Fibroblast of upper back skin (primary cell): ENCODE measurements at regions not wholly inside any gene's neighbourhood (a gene's known extent, or its start where the extent isn't known, plus 50 kb on each side); places are given as distances from the start of the nearest gene placed in this dataset.
"Not testable (repeated sequence)": the region's sequence is repeated elsewhere in the genome, so short reads cannot be mapped to it uniquely, and the experiment has no call there.

Experiments
- DNase-seq: peaks from one replicate; pipeline ENCODE4 v3.0.0-alpha.2; 2013

- DNase-seq: no peak
Observed at GRCh38 chr3:150357923-150358607, 50.0 kb upstream of the TSC22D2 start.

GRCh38 chr3:150357140-150357539 lies 51.0 kb upstream of the TSC22D2 start:
- DNase-seq: no peak

- DNase-seq: no peak
Observed at GRCh38 chr3:150355574-150355973, 52.5 kb upstream of the TSC22D2 start.

GRCh38 chr3:150352931-150353330 lies 55.2 kb upstream of the TSC22D2 start:
- DNase-seq: no peak

- DNase-seq: no peak
Observed at GRCh38 chr3:150351398-150351797, 56.7 kb upstream of the TSC22D2 start.

- DNase-seq: peak; percentile 34
Observed at GRCh38 chr3:150349314-150350097, 58.6 kb upstream of the TSC22D2 start.

GRCh38 chr3:150348500-150348899 lies 59.6 kb upstream of the TSC22D2 start:
- DNase-seq: peak; percentile 91

- peak; percentile 77 for DNase-seq
Observed at GRCh38 chr3:150346981-150347863, 60.9 kb upstream of the TSC22D2 start.

- DNase-seq: no peak
Observed at GRCh38 chr3:150346266-150346665, 61.8 kb upstream of the TSC22D2 start.

GRCh38 chr3:150345021-150345538 lies 63.0 kb upstream of the TSC22D2 start:
- peak; percentile 94 for DNase-seq

GRCh38 chr3:150344079-150344759 lies 63.9 kb upstream of the TSC22D2 start:
- DNase-seq: no peak

- DNase-seq: peak; percentile 66
Observed at GRCh38 chr3:150342896-150343467, 65.1 kb upstream of the TSC22D2 start.

- DNase-seq: no peak
Observed at GRCh38 chr3:150341891-150342290, 66.2 kb upstream of the TSC22D2 start.

- DNase-seq: not testable (repeated sequence)
Observed at GRCh38 chr3:150336363-150336762, 71.7 kb upstream of the TSC22D2 start.

GRCh38 chr3:150335631-150336030 lies 72.5 kb upstream of the TSC22D2 start:
- DNase-seq: peak; percentile 72

- DNase-seq: no peak
Observed at GRCh38 chr3:150334974-150335373, 73.1 kb upstream of the TSC22D2 start.

GRCh38 chr3:150333477-150333876 lies 74.6 kb upstream of the TSC22D2 start:
- DNase-seq: no peak

- no peak for DNase-seq
Observed at GRCh38 chr3:150331978-150332568, 76.0 kb upstream of the TSC22D2 start.

- no peak for DNase-seq
Observed at GRCh38 chr3:150330872-150331271, 77.2 kb upstream of the TSC22D2 start.

GRCh38 chr3:150330174-150330573 lies 77.9 kb upstream of the TSC22D2 start:
- no peak for DNase-seq

- DNase-seq: no peak
Observed at GRCh38 chr3:150329408-150329807, 78.7 kb upstream of the TSC22D2 start.

GRCh38 chr3:150328654-150329040 lies 79.5 kb upstream of the TSC22D2 start:
- no peak for DNase-seq
